SK-N-SH (cell line): ENCODE measurements at regions not wholly inside any gene's neighbourhood (a gene's known extent, or its start where the extent isn't known, plus 50 kb on each side); places are given as distances from the start of the nearest gene placed in this dataset.

Experiments
- CTCF ChIA-PET: fragments of 300-600, 350-600 bp; formaldehyde crosslinking; extraction: SDS; loops from one replicate; lab custom pipeline; 2021; lab: Yijun Ruan, JAX
- POLR2A ChIA-PET: fragments of 350-600 bp; sonication (Branson Sonifier 250); formaldehyde crosslinking; extraction: SDS; loops from one replicate; lab custom pipeline; 2020; ENCODE audit warnings: antibody characterized with exemption, inconsistent platforms; lab: Yijun Ruan, JAX
- DNase-seq: peaks from one replicate; pipeline ENCODE4 v3.0.0; 2012
- H2AFZ ChIP-seq: fragments of 200-600 bp; sonication (generic); 2 replicates; pipeline ENCODE4 v1.8.1; 2016; ENCODE audit warnings: antibody characterized with exemption, mild to moderate bottlenecking, low read depth
- H3F3A ChIP-seq: fragments of 200-600 bp; sonication (generic); replicated peaks from 2 replicates; pipeline ENCODE3; 2016; ENCODE audit warnings: antibody characterized with exemption, mild to moderate bottlenecking; ENCODE audit not compliant: insufficient read depth
- H3K27ac ChIP-seq, 2 experiments: fragments of 200-500 bp in 1 of 2; fragments of 200-600 bp in 1 of 2; sonication (Bioruptor generic) in 1 of 2; sonication (generic), shearing (Covaris generic) in 1 of 2; 2 replicates each; pipeline versions ENCODE4 v1.5.1 to v1.6.1; 2014 to 2016; ENCODE audit warnings: low read depth in 2 of 2, inconsistent platforms in 1 of 2, low read length in 1 of 2, mild to moderate bottlenecking in 1 of 2, mixed read lengths in 1 of 2
- H3K27me3 ChIP-seq: fragments of 200-600 bp; sonication (generic), shearing (Covaris generic); 2 replicates; pipeline ENCODE4 v1.6.1; 2016; ENCODE audit warnings: mixed run types; ENCODE audit not compliant: insufficient read depth
- H3K36me3 ChIP-seq, 2 experiments: fragments of 200-500 bp in 1 of 2; fragments of 200-600 bp in 1 of 2; sonication (Bioruptor generic) in 1 of 2; sonication (generic) in 1 of 2; replicated peaks in 1 of 2; 2 replicates each; pipeline versions ENCODE3 to v1.5.1; 2014 to 2016; ENCODE audit warnings: low read length in 1 of 2, mild to moderate bottlenecking in 1 of 2; ENCODE audit not compliant: insufficient read depth in 2 of 2, control insufficient read depth in 1 of 2
- H3K4me1 ChIP-seq, 2 experiments: fragments of 200-500 bp in 1 of 2; fragments of 200-600 bp in 1 of 2; sonication (Bioruptor generic) in 1 of 2; sonication (generic), shearing (Covaris generic) in 1 of 2; 2 replicates each; pipeline versions ENCODE4 v1.5.1 to v1.6.1; 2014 to 2016; ENCODE audit warnings: low read depth in 1 of 2, low read length in 1 of 2, mixed run types in 1 of 2; ENCODE audit not compliant: insufficient read depth in 2 of 2, control insufficient read depth in 1 of 2
- H3K4me2 ChIP-seq: fragments of 200-600 bp; sonication (generic), shearing (Covaris generic); 2 replicates; pipeline ENCODE4 v1.6.1; 2017; ENCODE audit warnings: mixed run types
- H3K4me3 ChIP-seq, 2 experiments: fragments of 200-500 bp in 1 of 2; fragments of 200-600 bp in 1 of 2; sonication (Bioruptor generic) in 1 of 2; sonication (generic), shearing (Covaris generic) in 1 of 2; 2 replicates each; pipeline versions ENCODE4 v1.5.1 to v1.8.1; 2014 to 2016; ENCODE audit warnings: low read depth in 2 of 2, inconsistent platforms in 1 of 2, low read length in 1 of 2, mild to moderate bottlenecking in 1 of 2, mixed read lengths in 1 of 2, moderate library complexity in 1 of 2
- H3K79me2 ChIP-seq: fragments of 200-600 bp; sonication (generic); 2 replicates; pipeline ENCODE4 v1.8.1; 2017; ENCODE audit warnings: mild to moderate bottlenecking; ENCODE audit not compliant: insufficient read depth
- H3K9ac ChIP-seq: fragments of 200-600 bp; sonication (generic); 2 replicates; pipeline ENCODE4 v1.6.1; 2017; ENCODE audit warnings: mixed run types
- H3K9me2 ChIP-seq: fragments of 200-600 bp; sonication (generic); 2 replicates; pipeline ENCODE4 v1.6.1; 2017; ENCODE audit warnings: mixed run types
- H3K9me3 ChIP-seq: fragments of 200-600 bp; sonication (generic); 2 replicates; pipeline ENCODE4 v1.6.1; 2017; ENCODE audit warnings: mixed run types, mild to moderate bottlenecking, moderate library complexity
- H4K20me1 ChIP-seq: fragments of 200-600 bp; sonication (generic); 2 replicates; pipeline ENCODE4 v1.6.1; 2017; ENCODE audit warnings: mild to moderate bottlenecking, mixed run types; ENCODE audit not compliant: insufficient read depth
- ELF1 ChIP-seq: IDR thresholded peaks from 2 replicates; pipeline ENCODE4 v1.4.0; 2012
- EP300 ChIP-seq, 2 experiments: IDR thresholded peaks; 2 replicates each; pipeline versions ENCODE4 v1.4.0 to v1.6.1; 2012; ENCODE audit warnings: borderline replicate concordance in 1 of 2, low read depth in 1 of 2, low read length in 1 of 2
- EZH2phosphoT487 ChIP-seq: fragments of 200-600 bp; sonication (generic); IDR thresholded peaks from 2 replicates; pipeline ENCODE4 v1.6.1; 2017; ENCODE audit warnings: low read depth, mixed run types, mild to moderate bottlenecking, antibody characterized with exemption, moderate library complexity, borderline replicate concordance
- FOXM1 ChIP-seq: IDR thresholded peaks from 2 replicates; pipeline ENCODE4 v1.4.0; 2012; ENCODE audit warnings: low read depth, mild to moderate bottlenecking
- GATA2 ChIP-seq: sonication (generic); formaldehyde crosslinking; IDR thresholded peaks from 2 replicates; pipeline ENCODE4 v1.5.0; 2020; ENCODE audit warnings: mild to moderate bottlenecking, missing genetic modification reagents
- JUND ChIP-seq: IDR thresholded peaks from 2 replicates; pipeline ENCODE4 v1.4.0; 2012
- MEF2A ChIP-seq: IDR thresholded peaks from 2 replicates; pipeline ENCODE4 v1.4.0; 2012; ENCODE audit warnings: low read depth, borderline replicate concordance
- RAD21 ChIP-seq: IDR thresholded peaks from 2 replicates; pipeline ENCODE4 v1.6.1; 2012; ENCODE audit warnings: mild to moderate bottlenecking, low read length
- RFX5 ChIP-seq: IDR thresholded peaks from 2 replicates; pipeline ENCODE4 v1.6.1; 2012; ENCODE audit warnings: mild to moderate bottlenecking, improper control_type of control experiment, low read length
- SMC3 ChIP-seq: IDR thresholded peaks from 2 replicates; pipeline ENCODE4 v1.6.1; 2012; ENCODE audit warnings: low read depth, low read length, improper control_type of control experiment
- TCF12 ChIP-seq: IDR thresholded peaks from 2 replicates; pipeline ENCODE4 v1.4.0; 2012
- WGBS: methylation state at CpG from one replicate; pipeline ENCODE4 v1.1.6; 2017; ENCODE audit warnings: low lambda C conversion rate; 5-methylcytosine and 5-hydroxymethylcytosine counted together
- TF ChIP-seq, protein P1 (sequence below): IDR thresholded peaks from 2 replicates; pipeline ENCODE4 v1.6.1; 2012; ENCODE audit warnings: mild to moderate bottlenecking, low read depth, low read length, moderate library complexity
- TF ChIP-seq, protein P2 (sequence below): fragments of 200-600 bp; sonication (generic); IDR thresholded peaks from 2 replicates; pipeline ENCODE4 v1.6.1; 2017; ENCODE audit warnings: antibody characterized with exemption, mild to moderate bottlenecking, moderate library complexity

DNA sequence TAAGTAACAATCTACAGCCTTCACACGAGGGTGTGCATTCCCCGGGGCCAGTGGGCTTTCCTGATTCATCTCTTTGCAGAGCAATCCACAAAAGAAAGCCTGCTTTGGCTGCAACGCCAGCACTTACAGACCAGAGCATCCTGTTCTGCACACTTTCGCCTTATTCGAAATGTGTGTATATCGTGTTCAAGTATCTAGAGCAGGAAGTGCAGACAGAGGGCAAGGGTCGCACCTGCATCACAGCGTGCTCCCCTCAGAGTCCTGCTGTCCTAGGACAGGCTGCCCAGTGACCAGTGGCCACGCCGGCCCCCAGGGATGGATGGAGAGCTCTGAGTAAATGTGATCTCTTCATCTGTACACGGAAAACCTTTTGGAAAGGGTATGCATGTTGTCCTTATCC lies 264.3 kb downstream of the ZNF516 start (continued):
- TF ChIP-seq, protein P1, sequence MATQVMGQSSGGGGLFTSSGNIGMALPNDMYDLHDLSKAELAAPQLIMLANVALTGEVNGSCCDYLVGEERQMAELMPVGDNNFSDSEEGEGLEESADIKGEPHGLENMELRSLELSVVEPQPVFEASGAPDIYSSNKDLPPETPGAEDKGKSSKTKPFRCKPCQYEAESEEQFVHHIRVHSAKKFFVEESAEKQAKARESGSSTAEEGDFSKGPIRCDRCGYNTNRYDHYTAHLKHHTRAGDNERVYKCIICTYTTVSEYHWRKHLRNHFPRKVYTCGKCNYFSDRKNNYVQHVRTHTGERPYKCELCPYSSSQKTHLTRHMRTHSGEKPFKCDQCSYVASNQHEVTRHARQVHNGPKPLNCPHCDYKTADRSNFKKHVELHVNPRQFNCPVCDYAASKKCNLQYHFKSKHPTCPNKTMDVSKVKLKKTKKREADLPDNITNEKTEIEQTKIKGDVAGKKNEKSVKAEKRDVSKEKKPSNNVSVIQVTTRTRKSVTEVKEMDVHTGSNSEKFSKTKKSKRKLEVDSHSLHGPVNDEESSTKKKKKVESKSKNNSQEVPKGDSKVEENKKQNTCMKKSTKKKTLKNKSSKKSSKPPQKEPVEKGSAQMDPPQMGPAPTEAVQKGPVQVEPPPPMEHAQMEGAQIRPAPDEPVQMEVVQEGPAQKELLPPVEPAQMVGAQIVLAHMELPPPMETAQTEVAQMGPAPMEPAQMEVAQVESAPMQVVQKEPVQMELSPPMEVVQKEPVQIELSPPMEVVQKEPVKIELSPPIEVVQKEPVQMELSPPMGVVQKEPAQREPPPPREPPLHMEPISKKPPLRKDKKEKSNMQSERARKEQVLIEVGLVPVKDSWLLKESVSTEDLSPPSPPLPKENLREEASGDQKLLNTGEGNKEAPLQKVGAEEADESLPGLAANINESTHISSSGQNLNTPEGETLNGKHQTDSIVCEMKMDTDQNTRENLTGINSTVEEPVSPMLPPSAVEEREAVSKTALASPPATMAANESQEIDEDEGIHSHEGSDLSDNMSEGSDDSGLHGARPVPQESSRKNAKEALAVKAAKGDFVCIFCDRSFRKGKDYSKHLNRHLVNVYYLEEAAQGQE: no peak
- TF ChIP-seq RFX5: no peak
- TF ChIP-seq EZH2phosphoT487: no peak
- TF ChIP-seq JUND: no peak
- no peak for TF ChIP-seq SMC3
- TF ChIP-seq TCF12: no peak

DNA sequence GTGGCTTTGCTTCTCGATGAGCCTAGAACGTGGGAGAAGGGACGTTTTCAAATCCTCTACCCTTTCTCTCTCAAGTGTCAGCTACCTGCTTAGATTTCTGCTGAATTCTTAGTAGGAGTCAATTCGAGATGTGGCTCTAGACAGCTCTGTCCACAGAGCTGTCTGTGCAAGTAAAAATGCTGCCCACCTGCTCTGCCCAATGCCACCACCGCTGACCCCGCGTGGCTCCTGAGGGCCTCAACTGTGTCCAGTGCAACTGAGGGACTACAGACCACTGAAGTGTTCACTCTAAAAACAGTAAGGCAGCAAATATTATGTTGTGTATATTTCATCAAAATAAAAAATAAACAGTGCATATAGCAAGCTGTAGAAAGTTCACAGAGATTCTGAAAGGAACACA lies 266.3 kb downstream of the ZNF516 start:
- 38% methylated on average over 7 of the region's 7 CpGs for WGBS
- CTCF ChIA-PET: interaction anchor here (0.7 to 1.2 kb wide), 2 partner anchors 26 to 28 kb away, joined by 3 read pairs; no protein-coding TSS in a partner anchor
- H3K79me2 ChIP-seq: no peaks in the 10 kb centered on the region
- H3K36me3 ChIP-seq: no peaks in the 10 kb centered on the region
- H3K9ac ChIP-seq: no peak overlapping the region
- H3K4me1 ChIP-seq: no peaks in the 10 kb centered on the region
- POLR2A ChIA-PET: no interaction called here
- H2AFZ ChIP-seq: no peak overlapping the region
- H3K27ac ChIP-seq: no peak overlapping the region
- H3K4me3 ChIP-seq: no peak overlapping the region
- no peak for DNase-seq
- H3K27me3 ChIP-seq: no peaks in the 10 kb centered on the region
- no peaks in the 10 kb centered on the region for H3K9me2 ChIP-seq
- H3F3A ChIP-seq: no peaks in the 10 kb centered on the region
- no peaks in the 10 kb centered on the region for H4K20me1 ChIP-seq
- no peak overlapping the region for H3K4me2 ChIP-seq
- H3K9me3 ChIP-seq: no peaks in the 10 kb centered on the region
- TF ChIP-seq GATA2 (CRISPR knock-in tag): no peak
- no peak for TF ChIP-seq MEF2A
- TF ChIP-seq, protein P2, sequence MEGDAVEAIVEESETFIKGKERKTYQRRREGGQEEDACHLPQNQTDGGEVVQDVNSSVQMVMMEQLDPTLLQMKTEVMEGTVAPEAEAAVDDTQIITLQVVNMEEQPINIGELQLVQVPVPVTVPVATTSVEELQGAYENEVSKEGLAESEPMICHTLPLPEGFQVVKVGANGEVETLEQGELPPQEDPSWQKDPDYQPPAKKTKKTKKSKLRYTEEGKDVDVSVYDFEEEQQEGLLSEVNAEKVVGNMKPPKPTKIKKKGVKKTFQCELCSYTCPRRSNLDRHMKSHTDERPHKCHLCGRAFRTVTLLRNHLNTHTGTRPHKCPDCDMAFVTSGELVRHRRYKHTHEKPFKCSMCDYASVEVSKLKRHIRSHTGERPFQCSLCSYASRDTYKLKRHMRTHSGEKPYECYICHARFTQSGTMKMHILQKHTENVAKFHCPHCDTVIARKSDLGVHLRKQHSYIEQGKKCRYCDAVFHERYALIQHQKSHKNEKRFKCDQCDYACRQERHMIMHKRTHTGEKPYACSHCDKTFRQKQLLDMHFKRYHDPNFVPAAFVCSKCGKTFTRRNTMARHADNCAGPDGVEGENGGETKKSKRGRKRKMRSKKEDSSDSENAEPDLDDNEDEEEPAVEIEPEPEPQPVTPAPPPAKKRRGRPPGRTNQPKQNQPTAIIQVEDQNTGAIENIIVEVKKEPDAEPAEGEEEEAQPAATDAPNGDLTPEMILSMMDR: no peak
- no peak for TF ChIP-seq EZH2phosphoT487
- no peak for TF ChIP-seq RAD21
- TF ChIP-seq FOXM1: no peak
- no peak for TF ChIP-seq EP300 (IDR thresholded peaks at IDR 0.05; ENCODE audit: borderline replicate concordance in 1 of 2, low read depth in 1 of 2, low read length in 1 of 2)
- TF ChIP-seq ELF1: no peak
